ENCODE measurements at regions not wholly inside any gene's neighbourhood (a gene's known extent, or its start where the extent isn't known, plus 50 kb on each side); places are given as distances from the start of the nearest gene placed in this dataset.

GRCh38 chr13:71214821-71215220 is 652.2 kb downstream of the DACH1 start:
- TF ChIP-seq POLR2AphosphoS5 (IDR thresholded peaks at IDR 0.05; ENCODE audit: borderline replicate concordance, low read depth, low read length), result no peak
- TF ChIP-seq EZH2 (IDR thresholded peaks at IDR 0.05), result no peak
- no peak for TF ChIP-seq FOXP2 (optimal IDR thresholded peaks at IDR 0.05; ENCODE audit: control extremely low read depth, extremely low read length, insufficient read depth)

Data from SK-N-MC (cell line).